C4-2B (cell line): ENCODE measurements at regions not wholly inside any gene's neighbourhood (a gene's known extent, or its start where the extent isn't known, plus 50 kb on each side); places are given as distances from the start of the nearest gene placed in this dataset.

Experiments
- CTCF ChIP-seq: fragments of 450-650 bp; conservative IDR thresholded peaks from 2 replicates; pipeline ENCODE4 v1.5.1; 2017; ENCODE audit warnings: mild to moderate bottlenecking
- ZFX ChIP-seq: fragments of 450-650 bp; IDR thresholded peaks from 2 replicates; pipeline ENCODE4 v1.6.1; 2017

GRCh38 chr1:29682919-29683295, 446.6 kb downstream of the PTPRU start:
- TF ChIP-seq CTCF (no peak), ZFX (no peak)
